ENCODE measurements at regions not wholly inside any gene's neighbourhood (a gene's known extent, or its start where the extent isn't known, plus 50 kb on each side); places are given as distances from the start of the nearest gene placed in this dataset.

- TF ChIP-seq CTCF (conservative IDR thresholded peaks at IDR 0.05) (no peak), ZFX (IDR thresholded peaks at IDR 0.05) (no peak)
Observed at GRCh38 chr1:232428786-232429530, 201.0 kb downstream of the SIPA1L2 start.

Data from C4-2B (cell line).